GM12875 (cell line): ENCODE measurements at regions not wholly inside any gene's neighbourhood (a gene's known extent, or its start where the extent isn't known, plus 50 kb on each side); places are given as distances from the start of the nearest gene placed in this dataset.
"Not testable (repeated sequence)": the region's sequence is repeated elsewhere in the genome, so short reads cannot be mapped to it uniquely, and the experiment has no call there.

ENCODE experiments used
- H3K4me3 ChIP-seq: one replicate; pipeline ENCODE4 v1.5.1; 2011; ENCODE audit warnings: low read depth, low read length, control low read depth
- TF ChIP-seq, protein P1 (sequence below): IDR thresholded peaks from 2 replicates; pipeline ENCODE4 v1.5.1; 2011; ENCODE audit warnings: low read depth, mild to moderate bottlenecking, control low read depth, inconsistent platforms, low read length, moderate library complexity, borderline replicate concordance; ENCODE audit not compliant: insufficient read depth

DNA sequence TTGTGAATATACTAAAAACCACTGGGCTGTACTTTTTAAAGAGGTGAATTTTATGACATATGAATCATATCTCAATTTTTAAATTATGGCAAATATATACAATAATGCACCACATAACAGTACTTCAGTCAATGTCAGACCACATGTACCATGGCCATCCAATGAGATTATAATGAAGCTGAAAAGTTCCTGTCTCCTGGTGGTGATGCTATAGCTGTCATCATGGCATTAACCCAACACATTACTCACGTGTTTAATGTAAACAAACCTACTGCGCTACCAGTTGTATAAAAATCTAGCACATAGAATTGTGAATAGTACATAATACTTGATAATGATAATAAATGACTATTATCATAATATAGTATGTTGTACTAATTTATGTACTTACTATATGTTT is 77.6 kb upstream of the ID2 start:
- H3K4me3 ChIP-seq = no peak overlapping the region
- TF ChIP-seq, protein P1, sequence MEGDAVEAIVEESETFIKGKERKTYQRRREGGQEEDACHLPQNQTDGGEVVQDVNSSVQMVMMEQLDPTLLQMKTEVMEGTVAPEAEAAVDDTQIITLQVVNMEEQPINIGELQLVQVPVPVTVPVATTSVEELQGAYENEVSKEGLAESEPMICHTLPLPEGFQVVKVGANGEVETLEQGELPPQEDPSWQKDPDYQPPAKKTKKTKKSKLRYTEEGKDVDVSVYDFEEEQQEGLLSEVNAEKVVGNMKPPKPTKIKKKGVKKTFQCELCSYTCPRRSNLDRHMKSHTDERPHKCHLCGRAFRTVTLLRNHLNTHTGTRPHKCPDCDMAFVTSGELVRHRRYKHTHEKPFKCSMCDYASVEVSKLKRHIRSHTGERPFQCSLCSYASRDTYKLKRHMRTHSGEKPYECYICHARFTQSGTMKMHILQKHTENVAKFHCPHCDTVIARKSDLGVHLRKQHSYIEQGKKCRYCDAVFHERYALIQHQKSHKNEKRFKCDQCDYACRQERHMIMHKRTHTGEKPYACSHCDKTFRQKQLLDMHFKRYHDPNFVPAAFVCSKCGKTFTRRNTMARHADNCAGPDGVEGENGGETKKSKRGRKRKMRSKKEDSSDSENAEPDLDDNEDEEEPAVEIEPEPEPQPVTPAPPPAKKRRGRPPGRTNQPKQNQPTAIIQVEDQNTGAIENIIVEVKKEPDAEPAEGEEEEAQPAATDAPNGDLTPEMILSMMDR = no peak

DNA sequence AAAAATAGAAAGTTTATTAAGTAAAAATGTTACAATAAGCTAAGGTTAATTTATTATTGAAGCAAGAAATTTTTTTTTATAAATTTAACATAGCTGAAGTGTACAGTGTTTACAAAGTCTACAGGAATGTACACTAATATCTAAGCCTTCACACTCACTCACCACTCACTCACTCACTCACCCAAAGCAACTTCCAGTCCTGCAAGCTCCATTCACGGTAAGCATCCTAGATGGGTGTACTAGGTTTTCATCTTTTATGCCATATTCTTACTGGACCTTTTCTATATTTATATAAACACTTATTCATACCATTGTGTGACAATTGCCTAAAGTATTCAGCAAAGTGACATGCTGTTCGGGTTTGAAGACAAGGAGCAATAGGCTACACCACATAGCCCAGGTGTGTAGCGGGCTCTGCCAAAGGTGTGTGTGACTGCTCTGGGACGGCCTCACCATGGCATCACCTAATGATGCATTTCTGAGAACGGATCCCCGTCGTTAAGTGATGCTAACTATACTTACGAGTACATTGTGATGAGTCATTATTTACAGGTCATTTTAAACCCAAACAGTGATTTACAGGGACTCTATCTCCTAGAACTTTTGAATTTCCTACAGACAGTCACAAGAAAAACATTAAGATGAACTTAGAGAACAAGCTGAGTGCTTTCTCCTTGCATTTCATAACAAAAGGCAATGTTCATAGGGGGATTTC is 76.3 kb upstream of the ID2 start:
- no peak overlapping the region for H3K4me3 ChIP-seq
- TF ChIP-seq, protein P1 = no peak

DNA sequence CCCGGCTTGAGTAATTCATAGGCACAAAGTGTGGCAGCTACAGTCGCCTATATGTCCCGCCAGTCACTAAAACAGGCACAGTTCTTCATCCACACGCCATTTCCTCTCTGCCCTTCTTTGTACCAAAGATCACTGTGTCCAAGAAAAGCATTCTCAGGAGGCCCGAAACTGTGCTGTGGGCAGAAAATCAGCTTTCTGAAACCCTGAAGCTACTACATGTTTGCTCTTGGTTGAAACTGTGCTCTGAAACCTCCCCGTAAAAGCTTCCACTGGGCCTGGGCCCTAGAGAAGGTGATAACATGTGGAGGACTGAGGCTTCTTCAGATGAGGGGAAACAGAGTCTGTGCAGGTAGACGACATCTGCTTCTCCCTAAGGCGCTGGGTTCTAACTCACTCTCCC is 75.6 kb upstream of the ID2 start:
- TF ChIP-seq, protein P1 = no peak
- no peak overlapping the region for H3K4me3 ChIP-seq

DNA sequence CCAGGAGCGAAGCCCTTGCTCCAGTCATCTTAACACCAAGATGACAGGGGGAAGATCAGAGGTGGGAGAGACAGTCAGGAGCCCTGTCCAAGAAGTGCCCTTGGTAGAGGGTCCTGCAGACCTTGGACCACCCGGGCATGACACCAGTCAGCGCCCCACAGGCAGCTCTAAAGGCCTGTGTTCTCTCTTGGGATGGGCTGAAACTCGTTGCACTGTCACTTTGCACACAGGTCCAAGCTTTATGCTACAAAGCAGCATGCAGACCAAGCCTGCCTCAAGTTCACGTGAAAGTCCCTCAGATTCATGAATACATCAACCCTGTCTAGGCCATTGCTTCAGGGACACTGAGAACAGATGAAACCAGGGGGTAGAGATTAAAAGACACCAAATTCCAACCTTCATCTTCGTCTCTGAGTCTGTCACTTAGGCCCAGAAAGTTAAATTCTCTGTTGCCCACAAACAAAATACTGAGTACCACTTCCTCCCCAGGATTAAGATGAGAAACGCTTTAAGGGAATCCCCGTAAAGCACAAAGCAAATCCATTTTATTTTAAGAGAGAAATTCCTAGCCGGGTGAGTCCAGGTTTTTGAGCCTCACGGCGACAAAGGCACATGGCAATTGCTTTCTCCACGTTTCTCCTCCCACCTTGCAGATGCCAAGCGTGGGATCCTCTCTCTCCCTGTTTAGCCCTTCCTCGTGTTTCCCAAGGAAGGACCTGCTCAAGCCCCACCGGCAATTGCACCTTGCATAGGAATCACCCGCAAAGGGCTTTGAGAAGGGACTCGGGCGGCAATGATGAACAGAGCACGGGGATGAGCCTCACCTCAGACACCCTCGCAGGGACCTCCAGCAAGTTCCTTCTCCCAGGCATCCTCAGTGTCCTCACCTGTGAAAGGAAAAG is 75.0 kb upstream of the ID2 start:
- no peak overlapping the region for H3K4me3 ChIP-seq

DNA sequence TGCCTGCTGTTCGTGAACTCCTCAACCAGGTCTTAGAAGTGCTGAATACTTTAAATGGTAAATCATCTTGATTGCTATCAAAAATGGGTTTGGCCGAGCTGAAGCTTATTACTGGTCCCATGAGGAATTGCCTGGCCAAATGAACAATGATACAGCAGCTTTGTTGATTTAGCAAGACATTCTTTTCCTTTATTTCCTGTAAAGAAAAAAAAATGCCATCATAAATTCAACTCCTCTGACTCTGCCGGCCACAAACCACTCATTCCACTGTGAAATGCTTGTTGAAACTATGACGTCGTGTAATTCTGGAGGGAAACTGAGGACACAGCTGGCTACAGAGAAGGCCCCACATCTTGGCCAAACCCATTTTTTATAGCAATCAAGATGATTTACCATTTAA is 74.2 kb upstream of the ID2 start:
- TF ChIP-seq, protein P1 = no peak

More for the DNA sequence above, 75.0 kb upstream of the ID2 start:
- TF ChIP-seq, protein P1 = no peak

DNA sequence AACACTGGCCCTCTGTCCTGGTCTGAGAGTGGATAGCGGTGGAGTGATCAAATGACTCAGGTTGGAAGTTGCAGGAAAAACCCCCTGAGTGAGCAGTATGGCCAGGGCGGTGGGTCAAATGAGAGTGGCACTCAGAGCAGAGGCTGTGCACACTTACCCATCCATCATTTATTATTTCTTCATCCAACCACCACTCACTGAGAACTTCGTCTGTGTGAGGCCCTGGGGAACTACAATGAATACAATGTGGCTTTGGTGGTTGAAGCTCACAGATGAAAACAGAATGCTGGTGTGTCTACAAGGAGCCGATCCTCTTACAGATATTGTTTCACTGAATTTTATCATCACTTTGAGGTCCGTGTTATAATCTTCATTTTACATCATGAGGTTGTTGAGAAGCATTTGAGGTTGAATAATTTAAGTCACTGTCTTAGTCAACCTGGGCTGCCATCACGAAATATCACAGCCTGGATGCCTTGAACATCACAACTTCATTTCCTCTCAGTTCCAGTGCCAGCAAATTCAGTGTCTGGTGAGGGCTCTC is 73.4 kb upstream of the ID2 start:
- TF ChIP-seq, protein P1 = no peak
- no peak overlapping the region for H3K4me3 ChIP-seq

More for the DNA sequence above, 74.2 kb upstream of the ID2 start:
- H3K4me3 ChIP-seq = no peak overlapping the region

DNA sequence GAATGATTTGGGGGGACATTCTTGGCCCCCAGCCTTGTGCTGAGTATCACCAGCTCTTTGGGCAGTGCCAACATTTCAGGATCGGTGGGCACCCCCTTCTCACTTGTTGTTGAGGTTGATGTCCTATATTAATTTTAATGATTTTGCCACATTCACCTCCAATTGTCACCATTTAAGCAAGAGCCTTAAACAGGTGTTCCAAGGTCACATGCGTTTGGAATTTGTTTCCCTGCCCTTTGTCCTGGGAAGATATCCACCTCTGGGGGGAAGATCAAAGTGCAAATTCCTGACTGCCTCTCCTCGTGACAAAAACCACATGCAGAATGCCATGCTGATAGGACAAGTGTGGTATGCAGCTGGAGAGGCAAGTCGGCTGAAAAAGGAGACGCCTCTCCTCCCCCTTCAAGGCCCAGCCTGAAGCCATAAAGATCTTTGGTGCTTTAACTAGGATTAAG is 72.5 kb upstream of the ID2 start:
- H3K4me3 ChIP-seq = no peak overlapping the region
- TF ChIP-seq, protein P1 = no peak

DNA sequence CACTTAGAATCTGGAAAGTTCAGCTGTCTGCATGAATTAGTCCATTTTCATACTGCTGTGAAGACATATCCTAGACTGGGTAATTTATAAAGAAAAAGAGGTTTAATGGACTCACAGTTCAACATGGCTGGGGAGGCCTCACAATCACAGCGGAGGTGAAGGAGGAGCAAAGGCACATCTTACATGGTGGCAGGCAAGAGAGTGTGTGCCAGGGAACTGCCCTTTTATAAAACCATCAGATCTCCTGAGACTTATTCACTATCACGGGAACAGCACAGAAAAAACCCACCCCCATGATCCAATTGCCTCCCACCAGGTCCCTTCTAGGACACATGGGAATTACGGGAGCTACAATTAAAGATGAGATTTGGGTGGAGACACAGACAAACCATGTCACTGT is 71.1 kb upstream of the ID2 start:
- not testable (repeated sequence) for H3K4me3 ChIP-seq
